ENCODE measurements at regions not wholly inside any gene's neighbourhood (a gene's known extent, or its start where the extent isn't known, plus 50 kb on each side); places are given as distances from the start of the nearest gene placed in this dataset.

GRCh38 chr4:26086621-26087441 is 172.8 kb downstream of the SMIM20 start:
- Histone ChIP-seq H3K27ac (ENCODE audit: low read depth, low read length) (no peak overlapping the region), H3K27me3 (ENCODE audit: insufficient read depth, low read length, poor library complexity, severe bottlenecking) (no peaks in the 10 kb centered on the region), H3K4me3 (ENCODE audit: low read length) (no peak overlapping the region), H3K9me3 (ENCODE audit: low read length) (no peaks in the 10 kb centered on the region), H3K4me1 (ENCODE audit: insufficient read depth, low read length) (peaks cover 4% of the 10 kb centered on the region), H3K36me3 (ENCODE audit: insufficient read depth, low read length) (no peaks in the 10 kb centered on the region)
- ChIA-PET CTCF (no interaction called here), POLR2A (no interaction called here)
- Mint-ChIP-seq H3K36me3 (peaks cover 0 to 17% (median 2%) of the 10 kb centered on the region in 3 donors), H3K4me3 (no peak overlapping the region), H3K27ac (peak overlapping the region in 1 of 8 donors; percentile 37), H3K27me3 (peaks cover 3 to 8% of the 10 kb centered on the region in 2 donors), H3K4me1 (peaks cover 14 to 20% (median 17%) of the 10 kb centered on the region in 3 donors), H3K9me3 (peaks cover 4 to 16% (median 10%) of the 10 kb centered on the region in 5 donors)
- DNase-seq = no peak

- peaks cover 17 to 21% (median 21%) of the 10 kb centered on the region in 3 donors for H3K4me1 Mint-ChIP-seq
- peak overlapping the region in 1 of 7 donors; percentile 16 for H3K4me3 Mint-ChIP-seq
- peaks cover 0 to 17% (median 2%) of the 10 kb centered on the region in 3 donors for H3K36me3 Mint-ChIP-seq
- Histone ChIP-seq H3K36me3 (ENCODE audit: insufficient read depth, low read length) (no peaks in the 10 kb centered on the region), H3K4me1 (ENCODE audit: insufficient read depth, low read length) (peaks cover 4% of the 10 kb centered on the region), H3K27me3 (ENCODE audit: insufficient read depth, low read length, poor library complexity, severe bottlenecking) (no peaks in the 10 kb centered on the region), H3K4me3 (ENCODE audit: low read length) (no peak overlapping the region), H3K9me3 (ENCODE audit: low read length) (no peaks in the 10 kb centered on the region), H3K27ac (ENCODE audit: low read depth, low read length) (no peak overlapping the region)
- ChIA-PET POLR2A (interaction anchor here (0.5 kb wide), 1 partner anchor 191 kb away, joined by 10 read pairs; no protein-coding TSS in a partner anchor), CTCF (interaction anchor here (0.8 kb wide), 1 partner anchor 18 kb away, joined by 5 read pairs; no protein-coding TSS in a partner anchor)
- H3K27ac Mint-ChIP-seq = peak overlapping the region in 4 of 8 donors; percentile 28 to 56 (median 41)
- peaks cover 4 to 16% (median 10%) of the 10 kb centered on the region in 5 donors for H3K9me3 Mint-ChIP-seq
- DNase-seq = no peak
- peaks cover 1 to 6% of the 10 kb centered on the region in 2 donors for H3K27me3 Mint-ChIP-seq
Observed at GRCh38 chr4:26088433-26088928, 174.5 kb downstream of the SMIM20 start.

- Histone ChIP-seq H3K4me1 (ENCODE audit: insufficient read depth, low read length) (peaks cover 2% of the 10 kb centered on the region), H3K36me3 (ENCODE audit: insufficient read depth, low read length) (no peaks in the 10 kb centered on the region), H3K4me3 (ENCODE audit: low read length) (no peak overlapping the region), H3K27me3 (ENCODE audit: insufficient read depth, low read length, poor library complexity, severe bottlenecking) (no peaks in the 10 kb centered on the region), H3K9me3 (ENCODE audit: low read length) (no peaks in the 10 kb centered on the region), H3K27ac (ENCODE audit: low read depth, low read length) (no peak overlapping the region)
- POLR2A ChIA-PET = interaction anchor here (1.4 kb wide), 1 partner anchor 225 kb away, joined by 3 read pairs; no protein-coding TSS in a partner anchor
- no peak for DNase-seq
- H3K4me3 Mint-ChIP-seq = peak overlapping the region in 1 of 7 donors; percentile 6
- peak overlapping the region in 7 of 8 donors; percentile 24 to 90 (median 64) for H3K27ac Mint-ChIP-seq
- H3K4me1 Mint-ChIP-seq = peaks cover 14 to 18% (median 16%) of the 10 kb centered on the region in 3 donors
- peaks cover 0 to 24% (median 6%) of the 10 kb centered on the region in 3 donors for H3K36me3 Mint-ChIP-seq
- peaks cover 6 to 21% (median 16%) of the 10 kb centered on the region in 5 donors for H3K9me3 Mint-ChIP-seq
- no peaks in the 10 kb centered on the region for H3K27me3 Mint-ChIP-seq
- CTCF ChIA-PET = interaction anchor here (3.4 kb wide), 1 partner anchor 10 kb away, joined by 12 read pairs; no protein-coding TSS in a partner anchor
Observed at GRCh38 chr4:26093551-26093950, 179.5 kb downstream of the SMIM20 start.

- DNase-seq = no peak
- no peak overlapping the region for H3K4me3 ChIP-seq (ENCODE audit: low read length)
- no peaks in the 10 kb centered on the region for H3K27me3 Mint-ChIP-seq
- H3K36me3 Mint-ChIP-seq = peaks cover 0 to 24% (median 6%) of the 10 kb centered on the region in 3 donors
- ChIA-PET CTCF (interaction anchor here (3.4 kb wide), 1 partner anchor 11 kb away, joined by 12 read pairs; no protein-coding TSS in a partner anchor), POLR2A (interaction anchor here (1.4 kb wide), 1 partner anchor 225 kb away, joined by 3 read pairs; no protein-coding TSS in a partner anchor)
- H3K9me3 ChIP-seq (ENCODE audit: low read length) = no peaks in the 10 kb centered on the region
- H3K27me3 ChIP-seq (ENCODE audit: insufficient read depth, low read length, poor library complexity, severe bottlenecking) = no peaks in the 10 kb centered on the region
- no peaks in the 10 kb centered on the region for H3K36me3 ChIP-seq (ENCODE audit: insufficient read depth, low read length)
- H3K9me3 Mint-ChIP-seq = peaks cover 6 to 21% (median 18%) of the 10 kb centered on the region in 5 donors
- H3K4me3 Mint-ChIP-seq = no peak overlapping the region
- peaks cover 9 to 15% (median 12%) of the 10 kb centered on the region in 3 donors for H3K4me1 Mint-ChIP-seq
- no peaks in the 10 kb centered on the region for H3K4me1 ChIP-seq (ENCODE audit: insufficient read depth, low read length)
- no peak overlapping the region for H3K27ac ChIP-seq (ENCODE audit: low read depth, low read length)
- peak overlapping the region in 2 of 8 donors; percentile 7 to 90 for H3K27ac Mint-ChIP-seq
Observed at GRCh38 chr4:26094076-26094475, 180.1 kb downstream of the SMIM20 start.

GRCh38 chr4:26094911-26095310 is 180.9 kb downstream of the SMIM20 start:
- peaks cover 6 to 18% (median 15%) of the 10 kb centered on the region in 5 donors for H3K9me3 Mint-ChIP-seq
- H3K27me3 Mint-ChIP-seq = no peaks in the 10 kb centered on the region
- ChIA-PET CTCF (interaction anchor here (3.4 kb wide), 1 partner anchor 12 kb away, joined by 12 read pairs; no protein-coding TSS in a partner anchor), POLR2A (no interaction called here)
- Histone ChIP-seq H3K27me3 (ENCODE audit: insufficient read depth, low read length, poor library complexity, severe bottlenecking) (no peaks in the 10 kb centered on the region), H3K4me3 (ENCODE audit: low read length) (no peak overlapping the region), H3K27ac (ENCODE audit: low read depth, low read length) (no peak overlapping the region), H3K9me3 (ENCODE audit: low read length) (no peaks in the 10 kb centered on the region), H3K4me1 (ENCODE audit: insufficient read depth, low read length) (no peaks in the 10 kb centered on the region), H3K36me3 (ENCODE audit: insufficient read depth, low read length) (no peaks in the 10 kb centered on the region)
- H3K27ac Mint-ChIP-seq = no peak overlapping the region
- peaks cover 9 to 15% (median 12%) of the 10 kb centered on the region in 3 donors for H3K4me1 Mint-ChIP-seq
- peaks cover 0 to 23% (median 6%) of the 10 kb centered on the region in 3 donors for H3K36me3 Mint-ChIP-seq
- DNase-seq = no peak
- H3K4me3 Mint-ChIP-seq = no peak overlapping the region

GRCh38 chr4:26099967-26100366 is 185.9 kb downstream of the SMIM20 start:
- no peaks in the 10 kb centered on the region for H3K4me1 Mint-ChIP-seq
- Histone ChIP-seq H3K9me3 (ENCODE audit: low read length) (no peaks in the 10 kb centered on the region), H3K27ac (ENCODE audit: low read depth, low read length) (no peak overlapping the region), H3K4me1 (ENCODE audit: insufficient read depth, low read length) (no peaks in the 10 kb centered on the region), H3K27me3 (ENCODE audit: insufficient read depth, low read length, poor library complexity, severe bottlenecking) (no peaks in the 10 kb centered on the region), H3K4me3 (ENCODE audit: low read length) (no peak overlapping the region), H3K36me3 (ENCODE audit: insufficient read depth, low read length) (no peaks in the 10 kb centered on the region)
- CTCF ChIA-PET = no interaction called here
- H3K4me3 Mint-ChIP-seq = no peak overlapping the region
- peaks cover 1 to 9% (median 5%) of the 10 kb centered on the region in 5 donors for H3K9me3 Mint-ChIP-seq
- H3K27ac Mint-ChIP-seq = no peak overlapping the region
- POLR2A ChIA-PET = no interaction called here
- DNase-seq = no peak
- peaks cover 0 to 11% (median 5%) of the 10 kb centered on the region in 3 donors for H3K36me3 Mint-ChIP-seq
- H3K27me3 Mint-ChIP-seq = no peaks in the 10 kb centered on the region

- ChIA-PET POLR2A (no interaction called here), CTCF (no interaction called here)
- Mint-ChIP-seq H3K4me3 (no peak overlapping the region), H3K27me3 (no peaks in the 10 kb centered on the region), H3K27ac (peak overlapping the region in 1 of 8 donors; percentile 18), H3K36me3 (peaks cover 0 to 11% (median 5%) of the 10 kb centered on the region in 3 donors), H3K4me1 (no peaks in the 10 kb centered on the region), H3K9me3 (peaks cover 1 to 9% (median 5%) of the 10 kb centered on the region in 5 donors)
- no peak for DNase-seq
- H3K4me3 ChIP-seq (ENCODE audit: low read length) = no peak overlapping the region
- no peaks in the 10 kb centered on the region for H3K27me3 ChIP-seq (ENCODE audit: insufficient read depth, low read length, poor library complexity, severe bottlenecking)
- H3K4me1 ChIP-seq (ENCODE audit: insufficient read depth, low read length) = no peaks in the 10 kb centered on the region
- no peak overlapping the region for H3K27ac ChIP-seq (ENCODE audit: low read depth, low read length)
- H3K36me3 ChIP-seq (ENCODE audit: insufficient read depth, low read length) = no peaks in the 10 kb centered on the region
- H3K9me3 ChIP-seq (ENCODE audit: low read length) = no peaks in the 10 kb centered on the region
Observed at GRCh38 chr4:26101011-26101410, 187.0 kb downstream of the SMIM20 start.
